GM23338 (cell line): ENCODE measurements at regions not wholly inside any gene's neighbourhood (a gene's known extent, or its start where the extent isn't known, plus 50 kb on each side); places are given as distances from the start of the nearest gene placed in this dataset.

Experiments used
- ATAC-seq: fragments of 200-7000 bp; cut with Tn5 transposase; 3 replicates; pipeline ENCODE4 v1.9.1; 2020
- DNase-seq: peaks from one replicate; pipeline ENCODE4 v3.0.0-alpha.2; 2015; ENCODE audit warnings: low spot score
- H2AFZ ChIP-seq: fragments of 200-600 bp; sonication (generic); 2 replicates; pipeline ENCODE4 v1.8.0; 2016; ENCODE audit warnings: antibody characterized with exemption, mild to moderate bottlenecking, moderate library complexity
- H3F3A ChIP-seq: fragments of 200-600 bp; sonication (generic); replicated peaks from 2 replicates; pipeline ENCODE4 v1.8.0; 2017; ENCODE audit warnings: antibody characterized with exemption, mixed run types, low read depth
- H3K27ac ChIP-seq: fragments of 200-600 bp; sonication (generic); 2 replicates; pipeline ENCODE4 v1.6.1; 2016; ENCODE audit warnings: low read depth
- H3K27me3 ChIP-seq: fragments of 200-600 bp; sonication (generic); 2 replicates; pipeline ENCODE4 v1.8.0; 2016; ENCODE audit warnings: mild to moderate bottlenecking, mixed run types, moderate library complexity; ENCODE audit not compliant: insufficient read depth
- H3K36me3 ChIP-seq: fragments of 200-600 bp; sonication (generic); 2 replicates; pipeline ENCODE4 v1.8.0; 2016; ENCODE audit warnings: mild to moderate bottlenecking; ENCODE audit not compliant: insufficient read depth
- H3K4me1 ChIP-seq: fragments of 200-600 bp; sonication (generic); 2 replicates; pipeline ENCODE4 v1.8.0; 2016; ENCODE audit warnings: mild to moderate bottlenecking, moderate library complexity; ENCODE audit not compliant: insufficient read depth
- H3K4me2 ChIP-seq: fragments of 200-600 bp; sonication (generic); 2 replicates; pipeline ENCODE4 v1.7.1; 2017; ENCODE audit warnings: mixed run types
- H3K4me3 ChIP-seq: fragments of 200-600 bp; sonication (generic); 2 replicates; pipeline ENCODE4 v1.6.1; 2016; ENCODE audit warnings: mixed run types
- H3K79me2 ChIP-seq: fragments of 200-600 bp; sonication (generic); replicated peaks from 2 replicates; pipeline ENCODE4 v1.8.0; 2017; ENCODE audit warnings: mild to moderate bottlenecking; ENCODE audit not compliant: insufficient read depth
- H3K9me2 ChIP-seq: fragments of 200-600 bp; sonication (generic); 2 replicates; pipeline ENCODE4 v1.8.0; 2017; ENCODE audit not compliant: insufficient read depth
- H4K20me1 ChIP-seq: fragments of 200-600 bp; sonication (generic); replicated peaks from 2 replicates; pipeline ENCODE4 v1.8.0; 2017; ENCODE audit warnings: mild to moderate bottlenecking; ENCODE audit not compliant: insufficient read depth
- H3K27ac Mint-ChIP-seq: 2 replicates; pipeline ENCODE4 v1.8.0; 2020; ENCODE audit warnings: inconsistent platforms, mild to moderate bottlenecking, moderate library complexity, mixed read lengths
- H3K27me3 Mint-ChIP-seq: 3 replicates; pipeline ENCODE4 v1.8.0; 2022; ENCODE audit warnings: low read depth, mild to moderate bottlenecking, moderate library complexity, mixed read lengths, inconsistent platforms; ENCODE audit not compliant: insufficient read depth, poor library complexity
- H3K36me3 Mint-ChIP-seq: 3 replicates; pipeline ENCODE4 v1.8.0; 2021; ENCODE audit warnings: low read depth, mild to moderate bottlenecking, inconsistent platforms, moderate library complexity, mixed read lengths
- H3K4me1 Mint-ChIP-seq: 3 replicates; pipeline ENCODE4 v1.8.0; 2020; ENCODE audit warnings: mild to moderate bottlenecking, inconsistent platforms, mixed read lengths
- H3K4me3 Mint-ChIP-seq: 3 replicates; pipeline ENCODE4 v1.8.0; 2021; ENCODE audit warnings: moderate library complexity, mild to moderate bottlenecking, inconsistent platforms, mixed read lengths
- H3K9me3 Mint-ChIP-seq: 3 replicates; pipeline ENCODE4 v1.8.0; 2020; ENCODE audit warnings: moderate library complexity, mild to moderate bottlenecking, inconsistent platforms, mixed read lengths
- CREB1 ChIP-seq: fragments of 250-450 bp; sonication (Bioruptor Pico); IDR thresholded peaks from 2 replicates; pipeline ENCODE4 v1.5.0; 2020; ENCODE audit warnings: low read depth, mild to moderate bottlenecking, moderate library complexity
- CTCF ChIP-seq, 2 experiments: fragments of 200-600 bp in 1 of 2; sonication (generic) in 1 of 2; conservative IDR thresholded peaks; 2 replicates each; pipeline versions ENCODE4 v1.5.1 to v1.6.1; 2016 to 2017; ENCODE audit warnings: antibody characterized with exemption in 2 of 2, low read depth in 2 of 2, mild to moderate bottlenecking in 2 of 2, moderate library complexity in 1 of 2
- EZH2 ChIP-seq: fragments of 200-600 bp; sonication (generic); IDR thresholded peaks from one replicate; pipeline ENCODE4 v1.8.0; 2017; ENCODE audit warnings: antibody characterized with exemption, mild to moderate bottlenecking, low read depth; ENCODE audit not compliant: unreplicated experiment
- EZH2phosphoT487 ChIP-seq: fragments of 200-600 bp; sonication (generic); IDR thresholded peaks from one replicate; pipeline ENCODE4 v1.8.1; 2018; ENCODE audit warnings: antibody characterized with exemption; ENCODE audit not compliant: unreplicated experiment
- JUNB ChIP-seq: IDR thresholded peaks from one replicate; pipeline ENCODE4 v1.6.1; 2016; ENCODE audit warnings: antibody characterized with exemption; ENCODE audit not compliant: unreplicated experiment
- NANOG ChIP-seq: IDR thresholded peaks from 2 replicates; pipeline ENCODE4 v1.6.1; 2016; ENCODE audit warnings: antibody characterized with exemption, borderline replicate concordance
- POLR2AphosphoS5 ChIP-seq: IDR thresholded peaks from 2 replicates; pipeline ENCODE4 v1.6.1; 2016; ENCODE audit warnings: antibody characterized with exemption, low read depth
- STAT1 ChIP-seq: IDR thresholded peaks from one replicate; pipeline ENCODE4 v1.6.1; 2016; ENCODE audit warnings: antibody characterized with exemption; ENCODE audit not compliant: unreplicated experiment
- ZNF114 ChIP-seq: fragments of 250-450 bp; sonication (Bioruptor Pico); IDR thresholded peaks from 2 replicates; pipeline ENCODE4 v1.5.0; 2020; ENCODE audit warnings: mild to moderate bottlenecking, moderate library complexity
- ZNF331 ChIP-seq: fragments of 250-450 bp; sonication (Bioruptor Pico); IDR thresholded peaks from 2 replicates; pipeline ENCODE4 v1.5.0; 2020; ENCODE audit warnings: low read depth, mild to moderate bottlenecking, moderate library complexity
- TF ChIP-seq, protein P1 (sequence below): IDR thresholded peaks from 2 replicates; pipeline ENCODE4 v1.6.1; 2016; ENCODE audit warnings: antibody characterized with exemption
- TF ChIP-seq, protein P2 (sequence below): IDR thresholded peaks from one replicate; pipeline ENCODE4 v1.6.1; 2018; ENCODE audit warnings: antibody characterized with exemption; ENCODE audit not compliant: unreplicated experiment
- TF ChIP-seq, protein P3 (sequence below): fragments of 250-450 bp; sonication (Bioruptor Pico); IDR thresholded peaks from 2 replicates; pipeline ENCODE4 v1.5.0; 2020; ENCODE audit warnings: mild to moderate bottlenecking, moderate library complexity

- ATAC-seq, result no peak
- Mint-ChIP-seq H3K36me3 (peaks cover 30% of the 10 kb centered on the region), H3K27me3 (peaks cover 4% of the 10 kb centered on the region), H3K9me3 (peaks cover 2% of the 10 kb centered on the region; the same call in 2 of the 3 replicates), H3K4me3 (no peak overlapping the region), H3K27ac (no peak overlapping the region), H3K4me1 (peaks cover 15% of the 10 kb centered on the region)
- Histone ChIP-seq H3K27me3 (no peaks in the 10 kb centered on the region), H3F3A (no peaks in the 10 kb centered on the region), H3K4me2 (no peak overlapping the region), H3K9me2 (no peaks in the 10 kb centered on the region), H3K36me3 (peaks cover 9% of the 10 kb centered on the region), H3K79me2 (peaks cover 6% of the 10 kb centered on the region), H3K4me1 (peaks cover 15% of the 10 kb centered on the region; the same call in 1 of the 2 replicates), H4K20me1 (no peaks in the 10 kb centered on the region), H3K4me3 (no peak overlapping the region), H2AFZ (no peak overlapping the region), H3K27ac (no peak overlapping the region)
- no peak for TF ChIP-seq ZNF331
- no peak for TF ChIP-seq JUNB
- TF ChIP-seq, protein P1, sequence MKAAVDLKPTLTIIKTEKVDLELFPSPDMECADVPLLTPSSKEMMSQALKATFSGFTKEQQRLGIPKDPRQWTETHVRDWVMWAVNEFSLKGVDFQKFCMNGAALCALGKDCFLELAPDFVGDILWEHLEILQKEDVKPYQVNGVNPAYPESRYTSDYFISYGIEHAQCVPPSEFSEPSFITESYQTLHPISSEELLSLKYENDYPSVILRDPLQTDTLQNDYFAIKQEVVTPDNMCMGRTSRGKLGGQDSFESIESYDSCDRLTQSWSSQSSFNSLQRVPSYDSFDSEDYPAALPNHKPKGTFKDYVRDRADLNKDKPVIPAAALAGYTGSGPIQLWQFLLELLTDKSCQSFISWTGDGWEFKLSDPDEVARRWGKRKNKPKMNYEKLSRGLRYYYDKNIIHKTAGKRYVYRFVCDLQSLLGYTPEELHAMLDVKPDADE, result no peak
- TF ChIP-seq EZH2, result no peak
- no peak for TF ChIP-seq STAT1
- TF ChIP-seq NANOG, result no peak
- TF ChIP-seq, protein P2, sequence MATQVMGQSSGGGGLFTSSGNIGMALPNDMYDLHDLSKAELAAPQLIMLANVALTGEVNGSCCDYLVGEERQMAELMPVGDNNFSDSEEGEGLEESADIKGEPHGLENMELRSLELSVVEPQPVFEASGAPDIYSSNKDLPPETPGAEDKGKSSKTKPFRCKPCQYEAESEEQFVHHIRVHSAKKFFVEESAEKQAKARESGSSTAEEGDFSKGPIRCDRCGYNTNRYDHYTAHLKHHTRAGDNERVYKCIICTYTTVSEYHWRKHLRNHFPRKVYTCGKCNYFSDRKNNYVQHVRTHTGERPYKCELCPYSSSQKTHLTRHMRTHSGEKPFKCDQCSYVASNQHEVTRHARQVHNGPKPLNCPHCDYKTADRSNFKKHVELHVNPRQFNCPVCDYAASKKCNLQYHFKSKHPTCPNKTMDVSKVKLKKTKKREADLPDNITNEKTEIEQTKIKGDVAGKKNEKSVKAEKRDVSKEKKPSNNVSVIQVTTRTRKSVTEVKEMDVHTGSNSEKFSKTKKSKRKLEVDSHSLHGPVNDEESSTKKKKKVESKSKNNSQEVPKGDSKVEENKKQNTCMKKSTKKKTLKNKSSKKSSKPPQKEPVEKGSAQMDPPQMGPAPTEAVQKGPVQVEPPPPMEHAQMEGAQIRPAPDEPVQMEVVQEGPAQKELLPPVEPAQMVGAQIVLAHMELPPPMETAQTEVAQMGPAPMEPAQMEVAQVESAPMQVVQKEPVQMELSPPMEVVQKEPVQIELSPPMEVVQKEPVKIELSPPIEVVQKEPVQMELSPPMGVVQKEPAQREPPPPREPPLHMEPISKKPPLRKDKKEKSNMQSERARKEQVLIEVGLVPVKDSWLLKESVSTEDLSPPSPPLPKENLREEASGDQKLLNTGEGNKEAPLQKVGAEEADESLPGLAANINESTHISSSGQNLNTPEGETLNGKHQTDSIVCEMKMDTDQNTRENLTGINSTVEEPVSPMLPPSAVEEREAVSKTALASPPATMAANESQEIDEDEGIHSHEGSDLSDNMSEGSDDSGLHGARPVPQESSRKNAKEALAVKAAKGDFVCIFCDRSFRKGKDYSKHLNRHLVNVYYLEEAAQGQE, result no peak
- no peak for TF ChIP-seq ZNF114 (CRISPR knock-in tag)
- no peak for TF ChIP-seq POLR2AphosphoS5
- no peak for TF ChIP-seq CREB1 (CRISPR knock-in tag)
- TF ChIP-seq, protein P3, sequence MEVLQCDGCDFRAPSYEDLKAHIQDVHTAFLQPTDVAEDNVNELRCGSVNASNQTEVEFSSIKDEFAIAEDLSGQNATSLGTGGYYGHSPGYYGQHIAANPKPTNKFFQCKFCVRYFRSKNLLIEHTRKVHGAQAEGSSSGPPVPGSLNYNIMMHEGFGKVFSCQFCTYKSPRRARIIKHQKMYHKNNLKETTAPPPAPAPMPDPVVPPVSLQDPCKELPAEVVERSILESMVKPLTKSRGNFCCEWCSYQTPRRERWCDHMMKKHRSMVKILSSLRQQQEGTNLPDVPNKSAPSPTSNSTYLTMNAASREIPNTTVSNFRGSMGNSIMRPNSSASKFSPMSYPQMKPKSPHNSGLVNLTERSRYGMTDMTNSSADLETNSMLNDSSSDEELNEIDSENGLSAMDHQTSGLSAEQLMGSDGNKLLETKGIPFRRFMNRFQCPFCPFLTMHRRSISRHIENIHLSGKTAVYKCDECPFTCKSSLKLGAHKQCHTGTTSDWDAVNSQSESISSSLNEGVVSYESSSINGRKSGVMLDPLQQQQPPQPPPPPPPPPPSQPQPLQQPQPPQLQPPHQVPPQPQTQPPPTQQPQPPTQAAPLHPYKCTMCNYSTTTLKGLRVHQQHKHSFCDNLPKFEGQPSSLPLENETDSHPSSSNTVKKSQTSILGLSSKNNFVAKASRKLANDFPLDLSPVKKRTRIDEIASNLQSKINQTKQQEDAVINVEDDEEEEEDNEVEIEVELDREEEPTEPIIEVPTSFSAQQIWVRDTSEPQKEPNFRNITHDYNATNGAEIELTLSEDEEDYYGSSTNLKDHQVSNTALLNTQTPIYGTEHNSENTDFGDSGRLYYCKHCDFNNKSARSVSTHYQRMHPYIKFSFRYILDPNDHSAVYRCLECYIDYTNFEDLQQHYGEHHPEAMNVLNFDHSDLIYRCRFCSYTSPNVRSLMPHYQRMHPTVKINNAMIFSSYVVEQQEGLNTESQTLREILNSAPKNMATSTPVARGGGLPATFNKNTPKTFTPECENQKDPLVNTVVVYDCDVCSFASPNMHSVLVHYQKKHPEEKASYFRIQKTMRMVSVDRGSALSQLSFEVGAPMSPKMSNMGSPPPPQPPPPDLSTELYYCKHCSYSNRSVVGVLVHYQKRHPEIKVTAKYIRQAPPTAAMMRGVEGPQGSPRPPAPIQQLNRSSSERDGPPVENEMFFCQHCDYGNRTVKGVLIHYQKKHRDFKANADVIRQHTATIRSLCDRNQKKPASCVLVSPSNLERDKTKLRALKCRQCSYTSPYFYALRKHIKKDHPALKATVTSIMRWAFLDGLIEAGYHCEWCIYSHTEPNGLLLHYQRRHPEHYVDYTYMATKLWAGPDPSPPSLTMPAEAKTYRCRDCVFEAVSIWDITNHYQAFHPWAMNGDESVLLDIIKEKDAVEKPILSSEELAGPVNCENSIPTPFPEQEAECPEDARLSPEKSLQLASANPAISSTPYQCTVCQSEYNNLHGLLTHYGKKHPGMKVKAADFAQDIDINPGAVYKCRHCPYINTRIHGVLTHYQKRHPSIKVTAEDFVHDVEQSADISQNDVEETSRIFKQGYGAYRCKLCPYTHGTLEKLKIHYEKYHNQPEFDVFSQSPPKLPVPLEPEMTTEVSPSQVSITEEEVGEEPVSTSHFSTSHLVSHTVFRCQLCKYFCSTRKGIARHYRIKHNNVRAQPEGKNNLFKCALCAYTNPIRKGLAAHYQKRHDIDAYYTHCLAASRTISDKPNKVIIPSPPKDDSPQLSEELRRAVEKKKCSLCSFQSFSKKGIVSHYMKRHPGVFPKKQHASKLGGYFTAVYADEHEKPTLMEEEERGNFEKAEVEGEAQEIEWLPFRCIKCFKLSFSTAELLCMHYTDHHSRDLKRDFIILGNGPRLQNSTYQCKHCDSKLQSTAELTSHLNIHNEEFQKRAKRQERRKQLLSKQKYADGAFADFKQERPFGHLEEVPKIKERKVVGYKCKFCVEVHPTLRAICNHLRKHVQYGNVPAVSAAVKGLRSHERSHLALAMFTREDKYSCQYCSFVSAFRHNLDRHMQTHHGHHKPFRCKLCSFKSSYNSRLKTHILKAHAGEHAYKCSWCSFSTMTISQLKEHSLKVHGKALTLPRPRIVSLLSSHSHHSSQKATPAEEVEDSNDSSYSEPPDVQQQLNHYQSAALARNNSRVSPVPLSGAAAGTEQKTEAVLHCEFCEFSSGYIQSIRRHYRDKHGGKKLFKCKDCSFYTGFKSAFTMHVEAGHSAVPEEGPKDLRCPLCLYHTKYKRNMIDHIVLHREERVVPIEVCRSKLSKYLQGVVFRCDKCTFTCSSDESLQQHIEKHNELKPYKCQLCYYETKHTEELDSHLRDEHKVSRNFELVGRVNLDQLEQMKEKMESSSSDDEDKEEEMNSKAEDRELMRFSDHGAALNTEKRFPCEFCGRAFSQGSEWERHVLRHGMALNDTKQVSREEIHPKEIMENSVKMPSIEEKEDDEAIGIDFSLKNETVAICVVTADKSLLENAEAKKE (CRISPR knock-in tag), result no peak
- TF ChIP-seq CTCF (conservative IDR thresholded peaks at IDR 0.05; ENCODE audit: low read depth in 2 of 2), result no peak
- no peak for TF ChIP-seq EZH2phosphoT487
- no peak for DNase-seq
These were observed 160.4 kb downstream of the GATB start for GRCh38 chr4:151600432-151600831.
